Pulmonary artery endothelial cell (primary cell): ENCODE measurements at regions not wholly inside any gene's neighbourhood (a gene's known extent, or its start where the extent isn't known, plus 50 kb on each side); places are given as distances from the start of the nearest gene placed in this dataset.

Experiments used
- DNase-seq: peaks from one replicate; pipeline ENCODE4 v3.0.0-alpha.2; 2011; ENCODE audit warnings: low read depth, low spot score

- no peak for DNase-seq
Measured at GRCh38 chr22:49024775-49025440, 802.8 kb downstream of the BRD1 start.

GRCh38 chr22:49023879-49024774, 803.5 kb downstream of the BRD1 start:
- no peak for DNase-seq

- DNase-seq = no peak
Measured at GRCh38 chr22:49023161-49023878, 804.4 kb downstream of the BRD1 start.

GRCh38 chr22:49022816-49023160, 804.9 kb downstream of the BRD1 start:
- no peak for DNase-seq

GRCh38 chr22:49021926-49022815, 805.5 kb downstream of the BRD1 start:
- DNase-seq = no peak

- DNase-seq = no peak
Measured at GRCh38 chr22:49021131-49021925, 806.3 kb downstream of the BRD1 start.

GRCh38 chr22:49019737-49020713, 807.6 kb downstream of the BRD1 start:
- no peak for DNase-seq

GRCh38 chr22:49018601-49019000, 809.1 kb downstream of the BRD1 start:
- no peak for DNase-seq

GRCh38 chr22:49017482-49018329, 810.0 kb downstream of the BRD1 start:
- DNase-seq = no peak

- DNase-seq = no peak
Measured at GRCh38 chr22:49016909-49017481, 810.7 kb downstream of the BRD1 start.

- no peak for DNase-seq
Measured at GRCh38 chr22:49015993-49016908, 811.4 kb downstream of the BRD1 start.

GRCh38 chr22:49015459-49015858, 812.2 kb downstream of the BRD1 start:
- DNase-seq = no peak

- DNase-seq = no peak
Measured at GRCh38 chr22:49014227-49015201, 813.2 kb downstream of the BRD1 start.

- DNase-seq = no peak
Measured at GRCh38 chr22:49013707-49014106, 814.0 kb downstream of the BRD1 start.

GRCh38 chr22:49012712-49013395, 814.8 kb downstream of the BRD1 start:
- no peak for DNase-seq
